Globus pallidus (tissue), 1 donor: ENCODE measurements at regions not wholly inside any gene's neighbourhood (a gene's known extent, or its start where the extent isn't known, plus 50 kb on each side); places are given as distances from the start of the nearest gene placed in this dataset.
"Not testable (repeated sequence)": the region's sequence is repeated elsewhere in the genome, so short reads cannot be mapped to it uniquely, and the experiment has no call there.

Experiments
- DNase-seq: peaks from one replicate; pipeline ENCODE4 v3.0.0-alpha.2; 2015; ENCODE audit warnings: low spot score

DNA sequence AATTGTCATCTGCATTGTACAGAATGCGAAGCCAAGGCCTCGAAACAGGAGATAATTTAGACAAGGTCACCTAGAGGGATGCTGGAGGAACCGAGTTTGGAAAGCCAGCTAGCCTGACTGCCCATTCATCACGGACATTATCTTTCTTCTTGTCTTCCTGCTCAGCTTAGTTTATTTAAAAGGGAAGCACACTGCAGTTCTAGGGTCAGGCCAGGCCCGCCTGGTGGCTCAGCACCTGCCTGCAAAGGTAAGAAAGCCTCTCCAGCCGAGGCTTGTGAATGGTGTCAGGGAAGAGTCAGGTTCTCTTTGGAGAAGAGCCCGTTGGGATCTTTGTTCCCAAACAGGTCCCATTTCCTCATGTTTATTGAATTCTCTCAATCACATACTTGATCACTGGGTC is 246.5 kb downstream of the BLID start:
- no peak for DNase-seq

GRCh38 chr11:121866754-121867153 is 249.3 kb downstream of the BLID start:
- DNase-seq = no peak

GRCh38 chr11:121864660-121865059 is 251.4 kb downstream of the BLID start:
- no peak for DNase-seq

DNA sequence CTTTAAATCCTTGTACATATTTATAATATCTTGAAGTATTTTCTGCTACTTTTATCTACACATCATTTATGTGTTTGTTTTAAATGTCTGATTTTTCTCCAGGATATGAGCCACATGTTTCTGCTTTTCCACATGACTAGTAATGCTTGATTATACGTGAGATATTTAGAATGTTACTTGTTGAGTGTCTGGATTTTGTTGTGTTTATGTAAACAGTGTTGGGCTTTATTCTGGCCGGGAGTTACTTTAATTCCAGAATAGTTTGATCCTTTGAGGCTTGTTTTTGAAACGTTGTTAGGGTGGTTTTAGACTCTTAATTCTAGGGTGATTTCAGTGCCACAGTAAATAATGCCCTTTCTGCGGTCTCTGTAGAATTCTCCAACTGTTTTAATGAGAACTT is 252.9 kb downstream of the BLID start:
- DNase-seq = no peak

- DNase-seq = not testable (repeated sequence)
These were observed 260.9 kb downstream of the BLID start for GRCh38 chr11:121855138-121855537.

DNA sequence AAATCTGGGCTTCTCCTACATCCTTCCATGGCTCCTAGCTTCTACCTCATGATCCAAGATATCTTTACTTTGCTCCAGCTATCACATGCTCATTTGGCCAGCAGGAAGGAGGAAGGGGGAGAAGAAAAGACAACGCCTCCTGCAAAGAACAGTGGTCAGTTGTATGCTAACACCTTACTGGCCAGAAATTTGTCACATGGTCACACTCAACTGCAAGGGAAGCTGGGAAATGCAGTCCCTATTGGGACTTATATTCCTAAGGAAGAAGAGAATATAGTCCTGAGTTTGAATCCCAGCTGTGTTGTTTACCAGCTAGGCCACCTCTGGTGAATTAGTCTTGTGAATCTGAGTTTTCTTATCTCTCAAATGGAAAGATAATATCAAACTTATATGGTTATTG is 272.0 kb downstream of the BLID start:
- peak; percentile 17 for DNase-seq

GRCh38 chr11:121842192-121842585 is 273.8 kb downstream of the BLID start:
- no peak for DNase-seq

- no peak for DNase-seq
These were observed 274.4 kb downstream of the BLID start for GRCh38 chr11:121841487-121842191.

DNA sequence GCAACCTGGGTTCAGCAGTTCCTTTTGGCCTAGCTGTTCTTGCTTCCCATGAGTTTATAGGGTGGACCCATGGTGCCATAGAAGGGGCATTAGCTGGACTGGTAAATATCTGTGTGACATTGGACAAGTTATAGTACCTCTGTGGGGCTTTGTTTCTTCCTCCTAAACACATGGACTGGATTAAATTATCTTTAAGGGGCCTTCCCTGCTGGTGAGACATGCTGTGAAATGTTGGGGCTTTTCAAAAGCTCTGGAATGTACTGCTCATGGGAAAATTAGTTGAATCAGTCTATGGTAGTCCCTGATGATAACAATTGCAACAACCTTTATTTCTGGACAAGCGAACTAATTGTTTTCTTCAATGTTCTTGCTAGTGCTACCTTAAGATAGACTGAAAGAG is 276.2 kb downstream of the BLID start:
- DNase-seq = no peak

DNA sequence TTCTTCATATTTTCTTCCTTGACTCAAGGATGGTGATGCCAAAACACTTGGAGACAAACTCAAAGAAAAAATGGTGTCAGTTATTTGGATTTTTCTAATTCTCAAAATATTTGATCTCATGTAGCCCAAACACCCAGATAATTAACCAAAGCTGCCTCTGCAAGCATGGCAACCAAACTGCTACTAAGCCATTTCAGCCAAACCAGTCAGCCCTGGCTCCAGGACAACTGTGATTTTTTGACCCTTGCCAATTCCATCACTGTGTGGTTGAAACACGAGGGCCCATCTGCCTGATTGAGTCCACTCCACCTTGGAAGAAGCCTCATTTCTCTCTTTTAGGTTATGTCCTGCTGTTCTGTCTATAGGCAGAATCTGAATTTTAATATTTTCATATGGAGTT is 277.4 kb downstream of the BLID start:
- DNase-seq = no peak

- DNase-seq = no peak
These were observed 282.0 kb downstream of the BLID start for GRCh38 chr11:121833970-121834369.

DNA sequence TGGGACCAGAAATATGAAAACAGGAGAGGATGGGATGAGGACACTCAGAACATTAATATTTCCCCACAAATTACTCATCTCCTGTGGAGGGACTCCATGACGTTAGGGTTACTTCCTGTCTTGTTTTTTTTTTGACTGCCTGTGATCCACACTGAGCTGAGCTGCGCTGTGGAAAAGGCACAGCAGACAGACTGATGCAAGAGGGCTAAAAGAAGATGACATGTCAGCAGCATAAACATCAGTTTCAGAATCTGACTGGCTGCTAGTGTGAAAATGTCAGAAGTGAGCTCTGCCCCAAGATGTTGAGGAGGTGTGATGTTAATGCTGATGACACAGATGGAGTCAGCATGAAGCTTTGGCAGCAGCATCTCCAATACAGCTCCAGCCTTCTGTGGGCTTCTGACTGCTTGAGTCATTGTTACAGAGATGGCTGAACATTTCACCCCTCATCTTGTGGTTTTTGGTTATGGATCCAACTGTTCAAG is 286.8 kb downstream of the BLID start:
- no peak for DNase-seq

GRCh38 chr11:121814962-121815361 is 301.1 kb downstream of the BLID start:
- no peak for DNase-seq

DNA sequence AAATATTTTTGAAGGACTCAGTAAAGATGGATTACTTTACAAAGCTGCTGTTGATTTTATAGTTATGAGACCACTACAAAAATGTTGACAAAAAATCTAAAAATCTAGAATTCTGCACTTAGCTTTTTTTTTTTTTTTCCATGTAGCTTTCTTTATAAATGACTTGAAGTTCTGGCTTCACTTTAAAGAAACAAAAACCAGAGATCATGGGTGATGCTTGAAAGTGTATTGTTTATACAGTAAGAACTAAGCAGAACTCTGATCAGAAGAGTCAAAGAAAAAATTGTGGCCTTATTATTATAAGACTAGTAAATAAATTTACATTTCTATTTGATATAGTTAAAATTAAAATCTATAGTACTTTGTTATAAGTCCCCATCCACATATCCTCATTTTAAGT is 301.7 kb downstream of the BLID start:
- DNase-seq = no peak

DNA sequence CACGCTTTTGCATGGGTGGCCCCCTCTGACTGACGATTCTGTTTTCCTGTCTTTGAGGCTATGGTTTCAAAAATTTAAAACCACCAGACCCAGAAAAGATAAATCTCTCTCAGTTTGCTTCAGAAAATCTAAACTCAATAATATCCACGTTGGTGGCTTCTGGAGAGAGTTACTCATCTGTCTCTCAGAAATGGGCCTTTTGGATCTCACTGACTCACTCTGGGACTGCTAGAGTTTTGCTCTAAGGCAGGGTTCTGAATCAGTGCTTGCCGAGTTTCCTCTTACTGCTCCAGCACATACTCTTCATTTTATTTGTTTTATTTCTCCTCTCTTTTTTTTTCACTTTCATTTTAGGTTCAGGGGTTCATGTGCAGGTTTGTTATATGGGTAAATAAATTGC is 305.7 kb downstream of the BLID start:
- DNase-seq = no peak

DNA sequence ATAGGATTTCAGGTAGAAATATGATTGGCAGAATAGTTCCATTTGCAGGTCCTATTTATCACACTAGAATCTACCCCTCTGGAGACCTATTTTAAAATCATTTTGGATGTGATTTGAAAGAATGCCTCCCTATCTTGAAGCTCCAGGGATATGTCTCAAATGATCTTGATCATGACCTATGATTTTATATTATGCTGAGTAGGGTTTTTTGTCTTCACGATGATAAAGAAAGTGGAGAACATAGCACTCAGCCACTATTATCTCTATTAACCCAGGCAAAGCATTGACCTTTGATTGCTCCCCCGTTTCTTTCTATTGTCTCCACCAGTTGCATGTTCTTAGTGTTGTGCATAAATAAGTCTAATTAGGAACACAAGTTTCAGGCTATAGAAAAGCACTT is 307.9 kb downstream of the BLID start:
- no peak for DNase-seq

GRCh38 chr11:121807051-121807450 is 309.0 kb downstream of the BLID start:
- no peak for DNase-seq

DNA sequence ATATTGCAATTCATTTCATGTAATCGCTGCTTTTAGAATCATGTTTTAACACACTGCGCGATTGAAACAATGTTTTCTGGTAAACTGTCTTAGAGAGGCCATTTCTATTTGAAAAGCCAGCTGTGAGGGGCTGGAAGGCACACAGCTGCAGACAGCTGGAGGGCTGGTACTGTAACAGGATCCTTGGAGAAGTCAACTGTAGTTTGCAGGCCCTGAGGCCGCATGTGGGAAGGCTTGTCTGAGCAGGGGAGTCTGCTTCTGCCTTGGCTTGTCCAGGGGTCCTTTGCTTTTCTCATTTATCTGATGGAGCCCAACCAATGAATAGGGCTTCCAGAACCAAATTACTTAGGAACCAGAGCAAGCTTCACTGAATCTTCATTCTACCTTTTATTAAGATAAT is 313.5 kb downstream of the BLID start:
- DNase-seq = no peak

DNA sequence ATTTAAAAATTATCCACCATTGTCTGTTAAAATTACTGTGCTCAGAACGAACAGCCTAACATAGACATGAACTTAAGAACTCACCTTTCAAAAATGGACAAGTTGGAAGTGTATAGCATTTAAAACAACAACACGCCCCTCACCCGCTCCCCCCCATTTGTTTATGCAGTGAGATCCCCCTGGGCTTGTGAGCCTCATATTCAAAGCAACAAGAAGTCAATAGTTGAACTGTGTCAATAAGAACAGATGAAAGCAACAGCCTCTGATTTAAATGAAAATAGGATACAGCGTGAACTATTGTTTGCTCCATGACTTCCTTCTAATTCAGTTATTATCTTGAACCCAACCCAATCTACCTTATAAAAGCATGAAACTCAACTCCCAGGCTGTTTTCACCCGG is 314.2 kb downstream of the BLID start:
- DNase-seq = no peak

- no peak for DNase-seq
These were observed 314.6 kb downstream of the BLID start for GRCh38 chr11:121801394-121801748.

GRCh38 chr11:121800731-121801393 is 315.2 kb downstream of the BLID start:
- peak; percentile 51 for DNase-seq

DNA sequence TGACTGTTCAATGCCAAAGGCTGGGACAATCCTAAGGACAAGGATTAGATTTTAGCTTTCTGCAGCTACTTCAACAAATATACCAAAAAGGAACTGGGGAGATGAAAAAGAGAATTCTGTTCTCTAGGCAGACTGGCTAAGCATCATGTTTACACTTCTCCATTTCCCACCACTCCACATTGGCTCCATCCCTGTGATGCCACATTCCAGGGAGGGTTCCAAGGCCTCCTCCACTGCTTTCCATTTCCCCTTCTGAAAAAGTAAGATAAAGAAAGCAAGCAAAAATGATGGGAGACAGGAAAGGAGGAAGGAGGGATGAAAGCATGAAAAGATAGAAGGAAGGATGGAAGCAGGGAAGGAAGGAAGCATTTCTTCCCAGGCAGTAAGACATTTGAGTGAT is 315.8 kb downstream of the BLID start:
- DNase-seq = no peak

- DNase-seq = no peak
These were observed 318.5 kb downstream of the BLID start for GRCh38 chr11:121797496-121797895.

GRCh38 chr11:121795174-121795573 is 320.8 kb downstream of the BLID start:
- peak; percentile 54 for DNase-seq
